NOMO-1 (cell line): ENCODE measurements at regions not wholly inside any gene's neighbourhood (a gene's known extent, or its start where the extent isn't known, plus 50 kb on each side); places are given as distances from the start of the nearest gene placed in this dataset.
"Not testable (repeated sequence)": the region's sequence is repeated elsewhere in the genome, so short reads cannot be mapped to it uniquely, and the experiment has no call there.

ENCODE experiments used
- DNase-seq, 2 experiments: peaks; one replicate each; lab custom pipeline; 2025; ENCODE audit not compliant: unreplicated experiment in 2 of 2; lab: John Stamatoyannopoulos, UW

- no peak for DNase-seq
Observed at GRCh38 chr2:134004467-134004866, 249.4 kb upstream of the MGAT5 start.

DNA sequence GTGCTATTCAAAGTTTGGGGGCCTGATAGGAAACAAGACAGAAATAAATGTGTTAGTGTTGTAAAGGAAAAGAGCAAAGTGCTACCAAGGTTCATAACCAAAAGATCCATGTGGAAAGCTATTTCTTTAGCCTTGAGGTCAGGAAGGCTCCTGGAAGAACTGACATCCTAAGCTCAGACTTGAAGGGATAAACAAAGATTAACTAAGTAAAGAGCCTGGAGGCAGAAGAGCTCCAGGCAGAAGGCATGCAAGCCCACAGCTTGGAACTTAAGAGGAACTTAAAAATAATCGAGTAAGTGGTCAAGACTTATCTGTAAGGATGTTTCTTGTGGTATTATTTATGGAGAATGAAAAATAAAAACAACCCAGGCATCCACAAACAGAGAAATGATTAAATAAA lies 245.0 kb upstream of the MGAT5 start:
- no peak for DNase-seq

DNA sequence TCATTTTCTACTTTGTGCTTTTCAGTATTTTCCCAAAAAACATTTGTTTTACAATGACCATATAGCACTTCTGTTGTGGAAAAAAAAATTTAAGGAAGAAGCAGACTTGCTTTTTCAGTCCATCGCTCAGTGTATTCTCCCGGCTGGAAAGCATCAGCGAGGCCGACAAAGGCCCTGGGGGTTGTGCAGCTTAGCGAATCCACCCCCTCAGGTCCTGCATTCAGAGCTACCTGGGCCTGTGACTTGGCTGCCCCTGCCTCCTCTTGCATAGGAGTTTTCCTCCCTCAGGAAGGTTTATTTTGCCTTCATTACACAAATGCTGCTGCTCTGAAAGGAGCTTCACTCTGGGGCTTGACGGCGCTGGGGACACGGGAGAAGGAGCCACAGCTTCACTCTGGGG lies 244.4 kb upstream of the MGAT5 start:
- DNase-seq: no peak

- not testable (repeated sequence) for DNase-seq
Observed at GRCh38 chr2:134009906-134010305, 244.0 kb upstream of the MGAT5 start.

DNA sequence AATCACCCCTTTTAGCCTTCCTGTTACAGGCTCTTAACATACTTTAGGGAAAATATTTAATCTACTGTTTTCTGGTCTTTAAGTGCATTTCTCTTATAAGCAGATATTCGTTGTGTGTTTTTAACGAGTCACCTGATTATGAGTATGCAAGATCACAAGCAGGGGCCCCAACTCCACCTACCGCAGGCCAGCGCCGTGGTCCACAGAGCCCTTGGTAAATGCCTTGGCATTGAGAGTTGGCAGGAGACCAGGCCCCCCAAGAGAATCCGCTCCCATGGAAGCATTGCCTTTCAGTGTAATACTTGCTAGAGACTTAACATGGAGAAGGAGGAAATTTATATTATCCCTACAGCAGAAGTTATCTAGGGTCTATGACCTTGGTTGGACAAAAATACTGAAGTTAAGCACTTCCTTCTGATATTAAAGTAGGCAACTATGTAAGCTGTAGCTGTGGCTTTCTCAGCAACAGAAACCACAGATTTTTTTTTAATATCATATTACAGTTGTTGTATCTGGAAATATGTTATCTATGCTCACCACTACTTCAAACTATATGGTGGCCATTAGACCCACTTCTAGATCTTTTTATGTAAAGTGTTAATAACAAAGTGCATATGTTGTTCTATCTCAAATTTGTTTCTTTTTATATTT lies 241.8 kb upstream of the MGAT5 start:
- no peak for DNase-seq

DNA sequence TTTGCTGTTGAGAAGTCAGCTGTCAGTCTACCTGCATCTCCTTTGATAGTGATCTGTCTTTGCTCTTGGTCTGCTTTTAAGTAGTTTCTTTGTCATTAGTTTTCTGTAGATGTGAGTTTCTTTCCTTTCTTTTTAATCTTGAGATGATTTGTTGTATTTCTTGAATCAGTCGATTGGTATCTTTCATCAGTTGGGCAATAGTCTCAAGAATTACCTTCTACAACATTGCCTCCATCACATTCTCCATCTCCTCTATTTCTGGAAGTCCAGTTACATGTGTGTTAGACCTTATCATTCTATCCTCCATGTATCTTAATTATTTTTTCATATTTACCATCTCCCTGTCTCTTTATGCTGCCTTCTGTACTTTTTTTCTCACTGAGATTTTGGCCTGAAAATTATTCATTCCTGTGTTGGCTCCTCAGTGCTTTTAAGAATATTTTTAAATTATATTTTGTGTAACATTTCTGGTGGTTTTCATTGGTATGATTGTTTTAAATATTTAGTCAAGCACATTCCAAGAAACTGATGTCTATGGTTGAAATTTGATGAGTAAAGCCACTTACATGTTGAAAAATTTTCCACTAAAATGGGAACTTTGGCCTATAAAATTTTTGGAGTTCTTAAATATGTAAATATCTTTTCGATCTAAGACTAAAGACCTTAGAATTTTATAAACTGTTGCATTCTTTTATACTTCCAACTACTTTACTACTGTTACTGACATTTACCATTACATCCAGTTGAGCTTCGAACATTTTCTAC lies 239.5 kb upstream of the MGAT5 start:
- no peak for DNase-seq

GRCh38 chr2:134019871-134020270 lies 234.0 kb upstream of the MGAT5 start:
- DNase-seq: no peak

DNA sequence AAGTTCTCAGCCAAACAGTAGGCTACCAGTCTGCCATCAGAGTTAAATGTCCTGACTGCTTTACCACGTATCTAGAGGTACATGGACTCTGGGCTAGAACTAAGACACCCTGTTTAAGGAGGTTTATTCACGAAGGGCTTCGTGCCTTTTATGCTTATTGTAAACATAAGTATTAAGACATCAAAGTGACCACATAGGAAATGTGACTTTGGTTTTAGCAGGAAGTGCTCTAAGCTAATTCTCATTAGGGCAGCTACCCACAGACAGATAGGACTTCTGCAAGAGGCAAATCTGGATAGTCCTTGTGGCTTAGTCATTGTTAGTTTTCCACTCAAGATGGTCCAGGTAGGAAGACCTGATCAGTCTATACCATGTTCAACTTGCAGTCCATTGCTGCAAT lies 233.3 kb upstream of the MGAT5 start:
- peak in 1 of 2 experiments; percentile 53 for DNase-seq

DNA sequence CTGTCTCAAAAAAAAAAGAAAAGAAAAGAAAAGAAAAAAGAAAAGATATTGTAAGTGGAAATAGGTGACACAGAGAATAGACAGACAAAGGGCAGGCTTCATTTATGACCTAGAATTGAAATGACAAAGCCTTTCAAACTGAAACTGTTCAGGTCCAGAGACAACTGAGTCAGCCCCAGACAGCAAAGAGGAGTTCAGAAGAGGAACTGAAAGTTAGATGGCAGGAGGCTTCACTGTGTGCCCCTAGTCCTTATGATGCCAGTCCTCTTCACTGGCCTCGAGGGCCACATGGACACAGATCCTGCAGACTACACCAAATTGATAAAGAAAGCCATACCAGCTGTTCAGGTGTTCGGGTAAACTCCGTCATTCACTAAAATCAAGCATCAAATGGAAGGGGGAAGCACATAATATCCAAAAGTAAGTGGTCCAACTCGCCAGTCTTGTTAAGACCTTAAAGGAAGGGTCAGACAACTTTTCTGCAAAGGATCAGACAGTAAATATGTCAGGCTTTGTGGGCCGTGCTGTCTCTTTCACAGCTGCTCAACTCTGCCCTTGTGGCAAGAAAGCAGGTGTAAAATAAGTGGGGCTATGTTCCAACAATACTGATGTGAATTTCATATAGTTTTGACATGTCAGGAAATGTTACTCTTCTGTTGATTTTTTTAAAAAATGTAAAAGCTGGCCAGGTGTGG lies 231.9 kb upstream of the MGAT5 start:
- peak in 1 of 2 experiments; percentile 31 for DNase-seq

DNA sequence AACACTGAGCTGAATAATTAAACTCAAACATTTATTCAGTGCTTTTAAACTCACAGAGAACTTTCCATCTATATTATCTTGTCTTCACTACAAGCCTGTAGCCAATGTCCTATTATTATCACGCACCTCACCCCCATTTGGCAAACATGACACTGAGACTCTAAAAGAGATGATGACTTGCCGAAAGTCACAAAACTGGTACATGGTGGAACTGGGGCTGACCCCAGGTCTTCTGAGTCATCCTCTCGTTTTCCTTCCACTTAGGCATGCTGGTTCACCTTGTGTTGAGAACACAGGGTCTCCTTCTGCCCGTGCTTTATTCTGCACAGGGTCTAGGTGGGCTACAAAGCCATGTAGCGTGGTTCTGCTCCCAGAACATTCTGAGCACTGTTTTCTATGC lies 230.0 kb upstream of the MGAT5 start:
- no peak for DNase-seq

GRCh38 chr2:134027980-134028379 lies 225.9 kb upstream of the MGAT5 start:
- DNase-seq: no peak

DNA sequence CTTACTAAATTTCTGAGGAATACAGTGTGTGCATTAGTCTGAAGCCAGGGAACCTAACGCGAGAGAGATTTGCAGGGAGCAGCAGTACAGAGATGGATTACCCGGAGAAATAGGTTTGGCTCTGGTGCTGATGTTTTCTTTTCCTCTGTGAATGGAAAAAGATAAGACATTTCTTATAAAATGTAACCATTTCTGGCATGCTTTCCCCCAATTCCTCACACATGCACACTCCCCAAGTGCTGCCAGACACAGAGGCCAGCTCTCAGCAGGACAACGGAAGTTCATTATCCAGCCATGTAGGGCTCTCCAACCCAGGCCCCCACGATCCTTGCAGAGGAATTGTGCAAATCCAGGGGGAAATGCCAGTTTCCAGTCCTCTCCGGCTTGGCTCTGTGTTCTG lies 224.5 kb upstream of the MGAT5 start:
- DNase-seq: no peak

DNA sequence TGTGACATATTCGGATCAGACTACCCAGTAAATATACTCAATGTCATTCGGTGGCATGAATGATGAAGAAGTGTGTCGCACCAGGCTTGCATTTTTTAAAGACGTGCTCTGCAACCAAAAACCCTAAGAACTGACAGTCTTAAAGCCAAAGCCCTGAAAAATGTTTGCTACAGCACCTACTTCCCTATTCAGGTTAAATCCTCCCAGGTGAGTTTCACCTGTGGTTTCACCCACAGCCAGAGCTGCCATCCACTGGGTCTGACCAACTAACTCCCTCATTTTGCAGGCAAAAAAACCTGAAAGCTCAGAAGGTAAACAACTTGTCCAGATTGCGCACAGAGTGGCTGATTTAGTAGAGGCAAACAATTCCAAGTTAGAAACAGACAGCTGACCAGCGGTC lies 222.3 kb upstream of the MGAT5 start:
- no peak for DNase-seq

DNA sequence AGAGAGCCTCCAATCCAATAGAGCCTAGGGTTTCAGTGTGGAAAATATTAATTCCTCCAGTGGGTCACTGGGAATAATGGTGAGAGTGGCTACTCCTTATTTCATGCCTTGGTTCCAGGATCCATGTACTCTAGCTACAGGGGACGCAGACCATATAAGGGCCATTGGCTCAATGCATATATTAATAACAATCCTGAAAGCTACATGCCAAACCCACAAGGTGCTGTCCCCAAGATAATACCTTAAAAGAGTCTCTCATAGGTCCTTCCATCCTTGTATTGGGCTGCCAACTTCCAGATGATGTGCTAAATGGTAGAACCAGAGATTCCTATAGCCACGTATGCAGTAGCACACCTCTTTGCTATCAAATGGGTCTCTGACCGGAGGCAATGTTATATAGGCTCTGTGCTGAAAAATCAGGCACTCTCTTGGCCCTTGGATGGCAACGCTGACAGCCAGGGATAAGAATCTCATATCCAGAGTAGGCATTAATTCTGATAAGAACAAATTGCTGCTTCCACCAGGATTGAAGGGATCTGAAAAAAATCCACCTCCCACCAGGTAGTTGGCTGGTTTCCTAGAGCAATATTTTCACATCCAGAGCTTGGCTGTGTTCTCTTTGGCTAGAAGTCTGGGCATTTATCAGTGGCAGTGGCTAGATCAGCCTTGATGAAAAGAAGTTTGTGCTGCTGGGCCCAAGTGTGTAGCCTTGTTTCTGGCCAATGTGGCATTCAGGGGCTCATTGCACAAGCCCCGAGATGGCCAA lies 218.1 kb upstream of the MGAT5 start:
- DNase-seq: no peak

GRCh38 chr2:134039912-134040581 lies 213.8 kb upstream of the MGAT5 start:
- no peak for DNase-seq

GRCh38 chr2:134040626-134041172 lies 213.2 kb upstream of the MGAT5 start:
- DNase-seq: not testable (repeated sequence)

- peak in 1 of 2 experiments; percentile 45 for DNase-seq
Observed at GRCh38 chr2:134041877-134042276, 212.0 kb upstream of the MGAT5 start.

GRCh38 chr2:134043028-134043427 lies 210.8 kb upstream of the MGAT5 start:
- not testable (repeated sequence) for DNase-seq

- DNase-seq: no peak
Observed at GRCh38 chr2:134052173-134052572, 201.7 kb upstream of the MGAT5 start.

- DNase-seq: no peak
Observed at GRCh38 chr2:134056173-134056572, 197.7 kb upstream of the MGAT5 start.
